DOHH2 (cell line): ENCODE measurements at regions not wholly inside any gene's neighbourhood (a gene's known extent, or its start where the extent isn't known, plus 50 kb on each side); places are given as distances from the start of the nearest gene placed in this dataset.
"Not testable (repeated sequence)": the region's sequence is repeated elsewhere in the genome, so short reads cannot be mapped to it uniquely, and the experiment has no call there.

Experiments used
- CTCF ChIP-seq: fragments of 200-600 bp; sonication (generic); IDR thresholded peaks from one replicate; pipeline ENCODE4 v1.5.1; 2014; ENCODE audit warnings: antibody characterized with exemption, mild to moderate bottlenecking, low read depth, low read length; ENCODE audit not compliant: poor library complexity, severe bottlenecking
- EZH2phosphoT487 ChIP-seq: fragments of 200-600 bp; sonication (generic); IDR thresholded peaks from 2 replicates; pipeline ENCODE4 v1.6.1; 2017; ENCODE audit warnings: borderline replicate concordance, mild to moderate bottlenecking, antibody characterized with exemption, low read length, moderate library complexity, mixed read lengths

DNA sequence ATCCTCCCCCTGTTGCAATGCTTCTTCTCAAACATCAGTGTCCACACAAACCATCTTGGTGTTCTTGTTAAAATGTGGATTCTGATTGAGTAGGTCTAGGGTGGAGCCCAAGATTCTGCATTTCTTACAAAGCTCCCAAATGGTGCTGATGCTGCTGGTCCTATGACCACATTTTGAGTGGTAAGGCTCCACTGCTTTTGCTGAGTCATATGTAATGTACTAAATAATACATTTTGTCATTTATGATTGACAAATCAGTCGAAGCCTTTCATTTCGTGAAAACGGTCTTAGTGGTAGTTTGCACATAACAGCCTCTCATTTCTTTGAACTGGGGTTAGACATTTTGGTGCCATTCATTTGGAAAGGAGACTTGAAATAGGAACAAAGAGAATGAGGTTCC, 286.3 kb upstream of the DPP6 start:
- not testable (repeated sequence) for TF ChIP-seq CTCF, EZH2phosphoT487
